GM06990 (cell line): ENCODE measurements at regions not wholly inside any gene's neighbourhood (a gene's known extent, or its start where the extent isn't known, plus 50 kb on each side); places are given as distances from the start of the nearest gene placed in this dataset.

Experiments
- DNase-seq: peaks from one replicate; pipeline ENCODE4 v3.0.0-alpha.2; 2011; ENCODE audit not compliant: insufficient read length; ENCODE audit errors: extremely low read depth
- H3K27me3 ChIP-seq: replicated peaks from 2 replicates; pipeline ENCODE4 v1.6.0; 2011; ENCODE audit warnings: low read length; ENCODE audit not compliant: control insufficient read depth, insufficient read depth
- H3K36me3 ChIP-seq: 2 replicates; pipeline ENCODE4 v1.5.1; 2011; ENCODE audit warnings: low read length; ENCODE audit not compliant: control insufficient read depth, insufficient read depth
- H3K4me3 ChIP-seq: replicated peaks from 2 replicates; pipeline ENCODE4 v1.5.1; 2011; ENCODE audit warnings: low read depth, mild to moderate bottlenecking, control low read depth, low read length
- TF ChIP-seq, protein P1 (sequence below): IDR thresholded peaks from 2 replicates; pipeline ENCODE4 v1.5.1; 2011; ENCODE audit warnings: low read length, control low read depth, mild to moderate bottlenecking, inconsistent platforms; ENCODE audit not compliant: insufficient read depth, poor library complexity, severe bottlenecking

DNA sequence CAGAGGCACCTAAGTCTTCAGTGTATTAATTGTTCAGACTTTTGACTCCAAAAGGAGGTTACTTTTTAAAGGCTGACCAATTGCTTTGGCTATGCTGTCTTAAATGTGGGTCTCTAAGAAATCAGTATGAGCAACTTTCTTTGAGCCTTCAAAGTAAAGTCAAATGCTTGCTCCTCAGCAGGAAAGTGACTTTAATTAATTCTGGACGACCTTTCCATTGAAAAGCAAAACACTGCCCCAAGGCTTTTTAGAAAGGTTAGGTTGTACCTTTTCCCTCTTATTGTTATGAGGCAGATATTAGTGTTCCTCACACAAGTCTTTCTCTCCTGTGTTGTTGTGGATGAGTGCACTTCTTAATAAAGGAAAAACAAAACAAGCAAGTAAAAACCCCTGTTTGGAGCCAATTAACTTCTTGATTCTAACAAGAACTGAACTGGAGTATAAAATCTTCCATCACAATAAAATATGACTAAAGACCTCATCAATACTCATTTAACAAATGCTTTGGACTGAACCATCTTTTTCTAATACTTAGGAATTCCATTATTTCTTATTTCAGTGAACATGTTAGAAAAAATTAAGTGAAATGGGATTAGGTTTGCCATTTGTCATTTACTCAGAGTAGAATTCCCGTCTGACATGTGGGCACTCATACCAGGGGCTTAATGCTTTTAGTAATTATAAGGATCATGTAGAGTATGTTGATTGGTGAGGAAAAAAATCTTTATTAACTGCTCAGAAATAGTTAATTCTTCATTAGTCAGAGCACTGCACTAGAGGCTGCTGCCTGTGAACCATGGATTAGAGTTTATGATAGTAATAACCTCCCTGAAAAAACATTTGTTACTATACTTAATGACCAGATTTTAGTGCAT is 159.1 kb upstream of the ZNF608 start:
- H3K36me3 ChIP-seq, result no peaks in the 10 kb centered on the region
- H3K27me3 ChIP-seq, result no peaks in the 10 kb centered on the region
- TF ChIP-seq, protein P1, sequence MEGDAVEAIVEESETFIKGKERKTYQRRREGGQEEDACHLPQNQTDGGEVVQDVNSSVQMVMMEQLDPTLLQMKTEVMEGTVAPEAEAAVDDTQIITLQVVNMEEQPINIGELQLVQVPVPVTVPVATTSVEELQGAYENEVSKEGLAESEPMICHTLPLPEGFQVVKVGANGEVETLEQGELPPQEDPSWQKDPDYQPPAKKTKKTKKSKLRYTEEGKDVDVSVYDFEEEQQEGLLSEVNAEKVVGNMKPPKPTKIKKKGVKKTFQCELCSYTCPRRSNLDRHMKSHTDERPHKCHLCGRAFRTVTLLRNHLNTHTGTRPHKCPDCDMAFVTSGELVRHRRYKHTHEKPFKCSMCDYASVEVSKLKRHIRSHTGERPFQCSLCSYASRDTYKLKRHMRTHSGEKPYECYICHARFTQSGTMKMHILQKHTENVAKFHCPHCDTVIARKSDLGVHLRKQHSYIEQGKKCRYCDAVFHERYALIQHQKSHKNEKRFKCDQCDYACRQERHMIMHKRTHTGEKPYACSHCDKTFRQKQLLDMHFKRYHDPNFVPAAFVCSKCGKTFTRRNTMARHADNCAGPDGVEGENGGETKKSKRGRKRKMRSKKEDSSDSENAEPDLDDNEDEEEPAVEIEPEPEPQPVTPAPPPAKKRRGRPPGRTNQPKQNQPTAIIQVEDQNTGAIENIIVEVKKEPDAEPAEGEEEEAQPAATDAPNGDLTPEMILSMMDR, result no peak
- no peak overlapping the region for H3K4me3 ChIP-seq
- no peak for DNase-seq

DNA sequence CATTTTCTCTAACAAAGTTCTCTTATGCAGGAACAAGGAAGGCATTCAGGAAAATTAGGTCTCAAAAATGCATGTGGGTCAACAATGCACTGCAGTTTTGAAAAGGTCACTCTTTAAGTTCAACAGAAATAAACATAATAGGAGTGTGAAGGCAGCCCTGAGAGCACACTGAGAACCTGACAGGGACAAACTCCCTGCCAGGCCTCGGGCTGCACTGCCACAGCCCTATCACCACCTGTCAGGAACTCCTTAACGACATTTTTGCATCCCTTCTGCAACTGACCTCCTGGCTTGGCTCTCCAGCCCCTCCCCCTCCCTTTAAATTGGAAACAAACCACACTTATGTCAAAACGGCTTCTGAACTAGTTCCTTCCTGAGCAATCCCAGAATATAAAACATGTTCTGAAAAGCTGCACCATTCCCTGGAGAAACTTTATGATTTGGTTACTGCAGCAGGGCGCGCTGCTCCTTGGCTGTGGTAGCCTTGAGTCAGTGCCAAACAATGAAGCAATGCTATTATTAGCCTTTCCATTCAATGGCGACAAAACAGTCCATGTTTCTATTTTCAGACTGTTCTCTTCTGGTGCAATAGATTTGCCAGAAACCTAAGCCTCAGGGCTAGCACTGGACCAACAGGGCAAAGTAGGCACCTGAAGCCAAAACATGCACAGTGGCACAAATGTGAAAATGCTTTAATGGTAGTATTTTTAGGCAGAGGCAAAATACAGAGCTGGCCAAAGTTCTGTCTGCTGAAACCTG is 160.1 kb upstream of the ZNF608 start:
- Histone ChIP-seq H3K36me3 (no peaks in the 10 kb centered on the region), H3K4me3 (no peak overlapping the region), H3K27me3 (no peaks in the 10 kb centered on the region)
- TF ChIP-seq, protein P1, result no peak
- DNase-seq, result no peak

DNA sequence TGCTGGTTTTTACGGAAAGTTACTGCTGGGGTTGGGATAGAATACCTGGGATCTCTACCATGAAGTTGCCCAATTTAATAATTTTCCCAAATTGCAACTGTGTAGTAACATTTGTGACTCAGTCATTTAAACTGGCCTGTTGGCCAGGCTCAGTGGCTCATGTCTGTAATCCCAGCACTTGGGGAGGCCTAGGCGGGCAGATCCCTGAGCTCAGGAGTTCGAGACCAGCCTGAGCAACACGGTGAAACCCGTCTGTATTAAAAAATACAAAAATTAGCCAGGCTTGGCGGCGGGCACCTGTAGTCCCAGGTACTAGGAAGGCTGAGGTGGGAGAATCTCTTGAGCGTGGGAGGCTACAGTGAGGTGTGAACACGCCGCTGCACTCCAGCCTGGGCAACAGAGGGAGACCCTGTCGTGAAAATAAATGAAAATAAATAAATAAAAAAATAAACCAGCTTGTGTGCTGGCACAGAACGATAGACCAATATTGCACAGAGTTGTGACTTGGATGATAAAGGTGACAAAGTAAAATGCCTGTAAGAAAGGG is 160.7 kb upstream of the ZNF608 start:
- Histone ChIP-seq H3K4me3 (no peak overlapping the region), H3K27me3 (no peaks in the 10 kb centered on the region), H3K36me3 (no peaks in the 10 kb centered on the region)
- DNase-seq, result no peak
- TF ChIP-seq, protein P1, result no peak

DNA sequence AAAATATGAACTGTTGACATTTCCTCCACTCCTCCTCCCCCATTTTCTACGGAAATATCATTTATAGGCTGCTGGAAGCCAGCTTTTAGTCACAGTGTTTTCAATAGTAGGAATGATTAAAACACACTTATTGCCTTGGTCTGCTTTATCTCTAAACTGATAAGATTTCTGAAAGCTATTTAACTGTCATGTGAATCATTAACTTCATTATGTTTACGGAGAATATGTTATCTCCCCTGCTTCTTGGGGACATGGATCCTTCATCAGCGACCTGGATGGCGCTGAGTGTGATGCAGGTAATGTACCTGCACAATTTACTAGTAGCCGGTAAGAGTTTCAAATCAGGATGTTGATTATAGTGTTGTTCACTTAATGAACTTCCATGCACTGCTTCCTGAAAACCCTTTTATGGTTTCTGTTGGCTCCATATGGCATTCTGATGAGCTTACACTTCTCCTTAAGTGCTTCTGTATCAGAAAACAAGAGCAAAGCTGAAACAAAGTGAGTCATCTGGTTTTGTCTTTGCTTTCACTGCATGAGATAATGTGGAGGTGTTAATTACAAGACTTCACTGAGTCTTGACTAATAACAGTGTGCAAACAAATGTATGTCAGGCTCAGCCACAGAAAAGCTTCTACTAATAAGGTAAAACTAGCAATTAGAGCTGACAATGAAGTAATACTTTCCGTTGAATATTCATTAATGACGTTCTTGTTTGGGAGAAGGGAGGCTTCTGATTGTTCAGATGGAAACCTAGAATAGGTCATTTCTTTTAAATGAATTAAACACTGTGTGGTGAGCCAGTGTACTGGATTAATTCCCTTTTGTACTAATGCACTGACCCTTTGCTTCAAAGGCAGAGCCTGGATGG is 162.4 kb upstream of the ZNF608 start:
- H3K4me3 ChIP-seq, result no peak overlapping the region
- TF ChIP-seq, protein P1, result no peak
- DNase-seq, result peak; percentile 79

DNA sequence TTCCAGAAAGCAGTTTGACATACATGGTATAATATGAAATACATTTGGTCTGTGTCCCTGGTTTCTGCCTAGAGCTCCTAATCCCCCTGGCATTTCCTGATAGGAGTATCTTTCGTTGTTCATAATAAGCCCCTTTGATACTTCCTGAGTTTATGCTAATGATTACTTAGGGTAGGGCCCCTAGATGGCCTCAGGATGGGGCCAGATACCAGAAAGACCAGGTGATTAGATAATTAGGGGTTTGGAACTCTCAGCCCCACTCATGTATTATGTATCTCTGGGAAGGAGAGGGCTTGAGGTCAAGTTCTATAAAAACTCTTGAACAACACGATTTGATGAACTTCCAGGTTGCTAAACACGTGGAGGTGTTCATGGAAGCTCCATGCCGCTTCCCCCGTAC is 163.3 kb upstream of the ZNF608 start:
- no peak for DNase-seq
- TF ChIP-seq, protein P1, result no peak
- H3K4me3 ChIP-seq, result no peak overlapping the region
- H3K27me3 ChIP-seq, result no peaks in the 10 kb centered on the region
- no peaks in the 10 kb centered on the region for H3K36me3 ChIP-seq

More for the DNA sequence above, 162.4 kb upstream of the ZNF608 start:
- no peaks in the 10 kb centered on the region for H3K36me3 ChIP-seq
- H3K27me3 ChIP-seq, result no peaks in the 10 kb centered on the region
